NCI-H128 (cell line): ENCODE measurements at regions not wholly inside any gene's neighbourhood (a gene's known extent, or its start where the extent isn't known, plus 50 kb on each side); places are given as distances from the start of the nearest gene placed in this dataset.

Experiments
- DNase-seq: peaks from one replicate; lab custom pipeline; 2025; ENCODE audit not compliant: unreplicated experiment; lab: John Stamatoyannopoulos, UW

GRCh38 chr12:127703026-127703425 is 563.9 kb upstream of the TMEM132C start:
- DNase-seq: no peak

DNA sequence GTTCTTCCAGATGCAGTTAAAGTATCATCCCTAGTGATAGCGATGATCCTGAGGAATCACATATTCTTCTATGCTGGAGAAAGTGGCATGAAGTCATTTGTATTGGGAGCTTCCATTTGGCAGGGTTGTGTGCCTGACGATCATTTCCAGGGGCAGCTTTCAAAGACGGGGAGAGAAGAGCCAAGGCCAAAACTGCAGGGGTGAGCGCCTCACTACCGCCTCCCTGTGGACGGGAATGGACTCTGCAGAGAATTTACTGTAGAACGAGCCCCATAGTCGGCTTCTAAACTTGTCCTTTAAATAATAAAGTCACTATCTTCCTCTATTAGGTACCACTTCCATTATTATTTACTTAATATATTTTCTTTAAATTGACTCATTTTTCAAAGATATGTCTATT is 555.9 kb upstream of the TMEM132C start:
- DNase-seq: no peak

DNA sequence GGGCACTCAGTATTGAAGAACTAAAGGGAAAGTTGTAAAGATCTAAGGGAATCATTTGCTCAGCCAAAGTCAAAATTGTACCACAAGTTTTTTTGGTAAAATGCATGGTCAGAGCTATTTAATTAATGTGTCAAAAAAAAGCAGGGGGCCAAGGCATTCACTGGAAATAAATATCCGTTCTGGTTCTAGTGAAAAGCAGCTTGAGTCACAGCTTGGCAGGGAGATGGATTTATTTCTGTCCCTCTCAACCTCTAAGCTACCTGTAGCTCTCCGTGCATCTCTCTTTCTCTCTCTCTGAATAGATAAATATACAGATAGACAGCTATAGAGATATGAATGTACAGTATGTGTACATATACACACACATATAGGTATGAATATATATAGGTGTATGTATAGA is 554.4 kb upstream of the TMEM132C start:
- DNase-seq: no peak

- DNase-seq: no peak
Observed at GRCh38 chr12:127716166-127716565, 550.8 kb upstream of the TMEM132C start.

- DNase-seq: no peak
Observed at GRCh38 chr12:127717278-127717677, 549.7 kb upstream of the TMEM132C start.

DNA sequence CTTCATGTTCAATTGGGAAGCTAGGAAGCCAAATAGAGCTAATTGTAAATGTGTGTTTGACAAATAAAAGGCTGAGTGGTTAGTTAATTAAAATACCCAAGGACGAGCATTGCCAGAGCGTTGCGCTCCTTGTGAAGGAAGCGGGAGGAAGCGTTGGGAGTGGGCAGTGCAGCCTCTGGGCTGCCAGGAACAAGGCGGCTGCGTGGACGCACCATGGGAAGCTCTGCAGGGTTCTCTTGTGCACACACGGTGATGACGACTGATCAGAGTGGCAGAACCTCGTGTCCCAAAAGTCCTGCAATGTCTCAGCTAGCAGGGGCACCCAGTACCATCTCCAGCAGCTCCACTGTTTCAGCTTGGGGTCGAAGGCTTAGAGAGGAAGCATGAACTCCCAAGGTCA is 546.6 kb upstream of the TMEM132C start:
- DNase-seq: no peak

GRCh38 chr12:127722611-127723010 is 544.4 kb upstream of the TMEM132C start:
- DNase-seq: no peak

GRCh38 chr12:127723251-127723650 is 543.7 kb upstream of the TMEM132C start:
- no peak for DNase-seq

GRCh38 chr12:127726671-127727315 is 540.2 kb upstream of the TMEM132C start:
- DNase-seq: no peak

GRCh38 chr12:127728285-127728684 is 538.7 kb upstream of the TMEM132C start:
- DNase-seq: no peak

- DNase-seq: no peak
Observed at GRCh38 chr12:127728729-127729128, 538.2 kb upstream of the TMEM132C start.

GRCh38 chr12:127729381-127729780 is 537.6 kb upstream of the TMEM132C start:
- peak; percentile 6 for DNase-seq

DNA sequence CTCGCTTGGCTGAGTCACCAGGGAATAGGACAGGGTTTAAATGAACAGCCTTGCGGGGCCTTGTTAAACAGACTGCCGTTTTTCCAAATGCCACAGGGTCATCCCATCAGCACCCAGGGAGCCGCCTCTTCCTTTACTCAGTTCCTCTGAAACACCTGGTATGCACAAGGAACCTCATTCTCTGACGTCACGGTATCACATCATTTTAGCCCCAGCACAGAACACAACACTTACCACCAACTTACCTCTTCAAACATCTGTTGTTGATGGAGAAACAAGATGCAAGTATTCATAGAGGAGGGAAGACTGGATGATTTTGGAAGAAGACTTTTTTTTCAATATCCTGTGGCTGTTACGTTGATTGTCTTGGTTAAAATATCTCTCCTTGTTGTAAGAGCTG is 535.3 kb upstream of the TMEM132C start:
- no peak for DNase-seq

GRCh38 chr12:127742231-127742630 is 524.7 kb upstream of the TMEM132C start:
- no peak for DNase-seq

- DNase-seq: no peak
Observed at GRCh38 chr12:127745469-127746212, 521.3 kb upstream of the TMEM132C start.

DNA sequence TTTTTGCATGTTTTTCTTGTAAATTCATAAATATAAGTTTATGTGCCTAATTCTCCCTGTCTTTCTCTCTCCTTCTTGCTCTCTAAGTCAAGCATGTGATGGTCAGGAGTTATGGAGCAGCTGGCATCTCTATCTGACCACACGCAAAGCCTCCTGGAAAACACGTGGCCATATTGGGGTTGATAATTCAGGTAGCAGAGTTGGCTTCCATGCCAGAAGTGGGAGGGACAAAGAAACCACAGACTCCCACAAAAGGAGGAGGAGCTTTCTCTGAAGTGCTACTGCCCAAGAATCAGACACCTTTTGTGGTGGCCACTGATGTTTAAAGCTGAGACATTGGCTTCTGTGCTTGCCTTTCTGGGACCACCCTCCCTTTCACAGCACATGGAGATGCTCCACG is 517.6 kb upstream of the TMEM132C start:
- no peak for DNase-seq

DNA sequence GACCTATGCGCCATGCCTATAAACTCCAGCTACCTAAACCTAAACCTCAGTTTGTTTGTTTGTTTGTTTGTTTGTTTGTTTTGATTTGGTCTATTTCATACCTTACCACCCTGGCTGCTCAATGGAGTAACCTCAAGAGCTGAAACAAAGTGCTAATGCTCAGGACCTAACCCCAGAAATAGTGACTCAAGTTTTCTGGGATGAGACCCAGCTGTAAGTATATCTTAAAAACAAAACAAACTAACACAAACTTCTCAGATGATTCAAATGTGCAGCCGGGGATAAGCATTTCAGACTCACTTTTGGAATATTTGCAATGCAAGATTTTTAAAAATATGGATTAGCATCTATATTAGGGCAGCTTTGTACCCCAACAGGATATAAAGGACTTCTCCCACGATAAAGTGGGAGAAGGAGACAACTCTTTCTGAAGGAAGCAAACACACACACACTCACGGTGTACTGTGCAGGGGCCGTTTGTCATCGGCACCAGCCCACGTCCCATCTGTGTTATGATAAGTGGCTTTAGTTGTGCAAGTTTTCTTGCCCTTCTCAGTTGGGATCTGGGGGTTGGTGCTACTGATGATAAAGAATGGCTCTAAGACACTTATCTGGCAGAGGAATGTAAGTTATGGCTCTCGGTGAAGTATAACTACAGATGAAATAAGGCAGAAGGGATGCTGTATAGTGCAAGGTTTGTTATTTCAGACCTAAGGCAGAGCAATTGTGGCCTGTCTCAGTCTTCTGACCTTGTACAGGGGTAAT is 516.7 kb upstream of the TMEM132C start:
- no peak for DNase-seq

DNA sequence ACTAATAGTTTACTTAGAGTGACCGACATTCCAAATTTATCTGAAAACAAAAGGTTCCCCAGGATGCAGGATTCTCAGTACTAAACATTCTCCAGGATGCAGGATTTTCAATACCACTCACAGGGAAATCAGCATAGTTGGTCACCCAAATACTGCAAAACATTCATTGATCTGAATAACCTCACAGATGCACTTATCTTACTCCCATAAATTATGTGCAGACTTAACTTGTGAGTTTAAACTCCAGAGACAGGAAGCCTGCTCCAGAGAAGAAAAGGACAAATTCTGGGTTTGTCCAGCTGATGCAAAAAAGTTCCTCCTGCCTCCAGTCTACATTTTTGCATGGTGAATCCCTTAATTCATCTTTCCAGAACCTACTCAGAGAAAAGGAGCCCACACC is 514.2 kb upstream of the TMEM132C start:
- DNase-seq: no peak

- DNase-seq: no peak
Observed at GRCh38 chr12:127760357-127760756, 506.6 kb upstream of the TMEM132C start.

DNA sequence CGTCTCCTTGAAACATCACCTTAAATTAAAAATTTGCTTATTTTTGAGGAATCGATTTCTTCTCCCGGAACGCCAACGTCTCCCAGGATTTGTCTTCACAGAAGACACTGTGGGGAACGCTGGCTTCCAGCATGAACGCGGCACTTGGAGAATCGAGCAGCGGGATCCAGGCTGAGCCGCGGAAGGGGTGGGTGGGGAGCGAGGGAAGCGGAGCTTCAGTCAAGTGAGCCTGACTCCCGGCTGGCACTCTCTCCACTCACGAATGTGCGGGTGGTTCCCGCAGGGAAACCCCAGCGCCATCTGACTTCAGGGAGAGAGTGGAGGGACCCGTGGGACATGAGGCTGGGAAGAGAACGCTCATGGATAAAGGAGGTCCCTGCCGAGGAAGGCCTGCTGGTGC is 506.0 kb upstream of the TMEM132C start:
- DNase-seq: no peak

GRCh38 chr12:127761880-127762279 is 505.1 kb upstream of the TMEM132C start:
- no peak for DNase-seq

GRCh38 chr12:127767656-127768055 is 499.3 kb upstream of the TMEM132C start:
- no peak for DNase-seq
